NB4 (cell line): ENCODE measurements at regions not wholly inside any gene's neighbourhood (a gene's known extent, or its start where the extent isn't known, plus 50 kb on each side); places are given as distances from the start of the nearest gene placed in this dataset.
"Not testable (repeated sequence)": the region's sequence is repeated elsewhere in the genome, so short reads cannot be mapped to it uniquely, and the experiment has no call there.

Source experiments
- DNase-seq: peaks from one replicate; pipeline ENCODE4 v3.0.0; 2010; ENCODE audit warnings: low read depth
- H3K4me3 ChIP-seq: one replicate; pipeline ENCODE4 v1.5.1; 2011; ENCODE audit warnings: mild to moderate bottlenecking, low read depth, low read length, moderate library complexity
- MYC ChIP-seq: IDR thresholded peaks from 2 replicates; pipeline ENCODE4 v1.6.1; 2011; ENCODE audit warnings: low read depth, low read length
- POLR2A ChIP-seq: IDR thresholded peaks from 2 replicates; pipeline ENCODE4 v1.6.1; 2011; ENCODE audit warnings: mild to moderate bottlenecking; ENCODE audit not compliant: insufficient read length; ENCODE audit errors: extremely low read depth
- TF ChIP-seq, protein P1 (sequence below): IDR thresholded peaks from 2 replicates; pipeline ENCODE4 v1.6.1; 2011; ENCODE audit warnings: low read depth, low read length
- TF ChIP-seq, protein P2 (sequence below): IDR thresholded peaks from one replicate; pipeline ENCODE4 v1.5.1; 2012; ENCODE audit warnings: low read depth, low read length

DNA sequence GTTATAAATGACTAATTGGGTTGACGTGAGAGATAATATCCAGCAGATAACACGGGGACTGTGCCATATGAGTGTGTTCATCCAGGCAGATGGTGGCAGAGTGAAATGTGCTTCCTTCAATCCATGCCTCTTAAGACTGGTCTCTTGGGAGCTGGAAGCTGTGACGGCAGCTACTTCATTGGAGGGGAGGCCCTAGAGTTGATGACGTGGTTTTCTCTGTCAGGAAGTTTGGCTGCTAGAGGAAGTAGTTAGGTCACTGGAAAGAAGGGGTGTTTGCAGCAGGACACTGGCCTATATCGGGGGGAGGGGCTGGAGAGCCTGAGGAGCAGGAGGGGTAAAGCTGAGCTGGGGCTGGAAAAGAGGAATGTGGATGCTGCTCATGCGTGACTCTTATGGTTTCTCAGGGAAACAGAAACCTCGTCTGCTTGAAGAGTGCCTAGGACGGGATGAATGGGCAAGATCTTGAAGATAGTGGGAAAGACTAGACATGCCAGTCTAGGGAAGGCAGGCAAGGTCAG, 3051.6 kb downstream of the RPIA start:
- DNase-seq, result peak; percentile 5
- not testable (repeated sequence) for H3K4me3 ChIP-seq

DNA sequence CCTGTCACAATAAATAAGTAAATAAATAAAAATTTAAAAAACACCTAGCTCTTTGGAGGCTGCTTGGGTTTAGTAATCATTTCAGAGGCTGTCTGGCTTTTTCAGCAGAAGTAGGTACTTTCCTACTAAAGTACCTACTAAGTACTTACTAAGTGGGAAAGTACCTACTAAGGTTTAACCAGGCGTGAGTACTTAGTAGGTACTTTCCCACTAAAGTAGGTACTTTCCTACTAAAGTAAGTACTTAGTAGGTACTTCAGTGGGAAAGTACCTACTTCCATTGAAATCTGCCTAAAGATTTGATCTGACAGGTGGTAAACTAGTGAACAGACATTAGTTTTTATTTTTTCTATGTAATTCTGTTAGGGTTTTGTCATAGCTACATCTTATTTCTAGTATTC, 3052.4 kb downstream of the RPIA start:
- not testable (repeated sequence) for DNase-seq, H3K4me3 ChIP-seq

DNA sequence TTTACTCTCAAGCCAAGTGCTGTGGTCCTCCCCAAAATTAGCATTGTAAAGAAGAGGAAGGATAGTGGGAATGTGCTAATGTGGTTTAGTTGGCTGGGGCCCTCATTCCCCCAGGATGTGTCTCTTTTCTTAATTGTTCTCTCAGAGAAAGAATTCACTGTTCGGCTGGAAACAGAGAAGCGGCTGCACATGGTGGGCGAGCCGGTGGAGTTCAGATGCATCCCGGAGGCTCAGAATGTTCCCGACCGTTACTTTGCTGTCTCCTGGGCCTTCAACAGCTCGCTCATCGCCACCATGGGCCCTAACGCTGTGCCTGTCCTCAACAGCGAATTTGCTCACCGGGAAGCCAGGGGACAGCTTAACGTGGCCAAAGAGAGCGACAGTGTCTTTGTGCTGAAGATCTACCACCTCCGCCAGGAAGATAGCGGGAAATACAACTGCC, 3053.2 kb downstream of the RPIA start:
- not testable (repeated sequence) for DNase-seq, H3K4me3 ChIP-seq

DNA sequence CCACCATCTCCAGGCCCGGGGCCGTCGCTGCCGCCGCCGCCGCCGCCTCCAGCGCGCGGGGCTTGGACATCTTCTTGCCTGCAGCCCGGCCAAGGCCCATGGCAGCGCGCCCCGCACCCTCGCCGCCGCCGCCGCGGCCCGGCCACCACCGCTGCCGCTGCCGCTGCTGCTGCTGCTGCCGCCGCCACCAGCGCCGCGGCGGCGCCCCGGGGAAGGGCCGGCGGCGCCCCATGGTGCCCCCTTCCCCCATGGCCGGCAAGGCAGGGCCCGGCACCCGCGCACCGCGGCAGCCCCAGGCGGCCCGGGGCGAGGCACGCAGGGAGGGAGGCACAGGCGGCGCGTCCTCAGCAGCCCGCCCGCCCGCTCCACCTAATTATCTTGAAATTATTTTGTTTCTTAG, 3057.4 kb downstream of the RPIA start:
- no peak overlapping the region for H3K4me3 ChIP-seq
- no peak for DNase-seq
- TF ChIP-seq, protein P1, sequence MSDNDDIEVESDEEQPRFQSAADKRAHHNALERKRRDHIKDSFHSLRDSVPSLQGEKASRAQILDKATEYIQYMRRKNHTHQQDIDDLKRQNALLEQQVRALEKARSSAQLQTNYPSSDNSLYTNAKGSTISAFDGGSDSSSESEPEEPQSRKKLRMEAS, result no peak
- TF ChIP-seq POLR2A (no peak), MYC (no peak)
- TF ChIP-seq, protein P2, sequence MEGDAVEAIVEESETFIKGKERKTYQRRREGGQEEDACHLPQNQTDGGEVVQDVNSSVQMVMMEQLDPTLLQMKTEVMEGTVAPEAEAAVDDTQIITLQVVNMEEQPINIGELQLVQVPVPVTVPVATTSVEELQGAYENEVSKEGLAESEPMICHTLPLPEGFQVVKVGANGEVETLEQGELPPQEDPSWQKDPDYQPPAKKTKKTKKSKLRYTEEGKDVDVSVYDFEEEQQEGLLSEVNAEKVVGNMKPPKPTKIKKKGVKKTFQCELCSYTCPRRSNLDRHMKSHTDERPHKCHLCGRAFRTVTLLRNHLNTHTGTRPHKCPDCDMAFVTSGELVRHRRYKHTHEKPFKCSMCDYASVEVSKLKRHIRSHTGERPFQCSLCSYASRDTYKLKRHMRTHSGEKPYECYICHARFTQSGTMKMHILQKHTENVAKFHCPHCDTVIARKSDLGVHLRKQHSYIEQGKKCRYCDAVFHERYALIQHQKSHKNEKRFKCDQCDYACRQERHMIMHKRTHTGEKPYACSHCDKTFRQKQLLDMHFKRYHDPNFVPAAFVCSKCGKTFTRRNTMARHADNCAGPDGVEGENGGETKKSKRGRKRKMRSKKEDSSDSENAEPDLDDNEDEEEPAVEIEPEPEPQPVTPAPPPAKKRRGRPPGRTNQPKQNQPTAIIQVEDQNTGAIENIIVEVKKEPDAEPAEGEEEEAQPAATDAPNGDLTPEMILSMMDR, result no peak

DNA sequence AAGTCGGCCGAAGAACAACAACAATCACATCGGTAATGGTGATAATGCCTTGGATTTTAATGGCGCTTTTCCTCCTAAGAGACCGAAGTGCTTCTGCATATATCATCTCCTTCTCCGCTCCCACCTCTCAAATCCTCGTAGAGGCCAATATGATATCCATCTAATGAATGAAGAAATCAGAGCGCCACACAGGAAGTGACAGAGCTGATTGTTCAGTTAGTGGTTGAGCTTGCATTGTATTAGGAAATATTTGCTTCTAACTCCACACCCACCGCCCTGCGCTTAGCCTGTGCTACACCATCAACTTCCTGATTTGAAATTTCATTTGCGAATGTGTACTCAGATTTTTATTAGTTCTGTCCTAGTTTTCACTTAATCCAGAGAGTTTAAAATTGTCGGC, 3058.2 kb downstream of the RPIA start:
- not testable (repeated sequence) for H3K4me3 ChIP-seq
- DNase-seq, result peak; percentile 54

DNA sequence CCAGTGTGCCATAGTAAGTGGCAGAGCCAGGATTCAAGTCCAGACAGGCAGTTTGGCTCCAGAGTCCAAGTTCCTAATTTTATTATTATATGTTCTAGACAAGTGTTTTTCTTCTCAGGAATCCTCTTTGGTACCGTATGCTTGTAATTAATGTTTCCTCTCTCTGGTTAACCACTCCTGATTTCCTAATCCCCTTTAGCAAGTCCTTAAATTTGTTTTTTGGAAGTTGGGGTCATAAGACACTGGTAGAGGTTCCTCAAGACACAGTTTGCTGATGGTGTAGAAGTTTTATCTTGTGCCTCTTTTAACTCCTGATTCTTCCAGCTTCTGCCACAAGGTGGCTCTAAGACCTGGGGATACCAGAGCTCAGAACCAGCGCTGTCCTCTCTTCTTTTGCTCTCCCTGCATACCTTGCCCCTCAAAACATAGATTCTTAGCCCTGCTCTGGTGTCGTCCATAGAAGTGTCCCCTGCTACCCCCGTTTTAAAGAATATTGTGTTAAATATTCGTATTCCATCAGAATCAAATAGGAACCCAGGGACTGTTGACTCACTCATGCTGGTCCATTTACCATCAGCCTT, 3068.0 kb downstream of the RPIA start:
- H3K4me3 ChIP-seq, DNase-seq: not testable (repeated sequence)
- TF ChIP-seq, protein P2, result peak; percentile 2

DNA sequence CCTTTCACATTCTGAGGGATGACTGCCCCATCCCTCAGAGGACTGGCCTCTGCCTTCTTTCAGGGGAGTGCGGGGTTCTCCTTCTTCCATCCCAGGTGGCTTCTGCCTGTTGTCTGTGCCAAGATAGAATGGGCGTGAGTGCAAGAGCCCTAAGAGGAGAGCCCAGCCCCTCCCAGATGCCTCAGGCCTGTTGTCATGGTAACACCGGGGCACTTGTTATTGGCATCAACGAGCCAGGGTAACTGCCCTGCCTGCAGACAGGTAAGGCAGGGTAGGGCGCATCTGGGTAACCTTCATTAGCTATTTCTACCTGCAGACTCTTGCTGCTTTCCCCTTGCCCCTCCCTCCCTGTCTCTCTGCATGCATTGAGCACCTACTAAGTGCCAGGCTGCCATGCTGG, 3069.2 kb downstream of the RPIA start:
- DNase-seq, H3K4me3 ChIP-seq: not testable (repeated sequence)

DNA sequence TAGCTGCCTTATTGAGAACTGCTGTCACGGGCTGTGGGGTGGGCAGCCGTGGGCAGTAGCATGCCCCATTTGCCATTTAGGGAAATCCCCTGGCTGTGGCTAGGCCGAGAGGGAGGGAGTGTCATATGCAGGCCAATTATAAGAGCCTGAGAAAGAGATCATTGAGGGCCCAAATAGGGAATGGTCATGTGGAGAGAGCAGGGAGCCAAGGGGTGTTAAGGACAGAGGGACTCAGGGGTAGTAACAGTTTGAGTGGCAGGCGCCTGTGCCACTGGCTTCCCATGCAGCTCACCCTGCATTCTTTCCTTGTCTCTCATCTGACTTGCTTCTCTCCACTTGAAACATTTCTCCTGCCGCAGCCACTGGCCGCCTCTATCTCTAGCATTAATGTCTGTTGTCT, 3070.8 kb downstream of the RPIA start:
- DNase-seq, H3K4me3 ChIP-seq: not testable (repeated sequence)

DNA sequence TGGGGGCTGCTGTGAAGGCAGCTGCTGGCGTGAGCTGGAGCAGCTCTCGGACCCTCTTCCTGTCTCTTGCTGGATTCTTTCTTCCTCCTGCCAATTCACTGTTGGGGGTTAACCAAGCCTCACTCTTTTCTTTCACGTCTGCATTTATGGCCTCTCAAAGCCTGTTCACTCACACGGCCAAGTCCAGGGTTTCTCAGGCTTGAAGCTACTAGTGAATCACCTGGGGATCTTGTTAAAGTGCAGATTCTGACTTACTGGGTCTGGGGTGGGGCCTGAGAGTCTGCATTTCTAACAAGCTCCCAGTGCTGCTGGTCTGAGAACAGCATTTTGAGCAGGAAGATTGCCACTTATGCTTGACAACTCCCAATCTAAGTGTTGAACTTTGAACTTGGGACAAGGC, 3072.2 kb downstream of the RPIA start:
- H3K4me3 ChIP-seq, DNase-seq: not testable (repeated sequence)

DNA sequence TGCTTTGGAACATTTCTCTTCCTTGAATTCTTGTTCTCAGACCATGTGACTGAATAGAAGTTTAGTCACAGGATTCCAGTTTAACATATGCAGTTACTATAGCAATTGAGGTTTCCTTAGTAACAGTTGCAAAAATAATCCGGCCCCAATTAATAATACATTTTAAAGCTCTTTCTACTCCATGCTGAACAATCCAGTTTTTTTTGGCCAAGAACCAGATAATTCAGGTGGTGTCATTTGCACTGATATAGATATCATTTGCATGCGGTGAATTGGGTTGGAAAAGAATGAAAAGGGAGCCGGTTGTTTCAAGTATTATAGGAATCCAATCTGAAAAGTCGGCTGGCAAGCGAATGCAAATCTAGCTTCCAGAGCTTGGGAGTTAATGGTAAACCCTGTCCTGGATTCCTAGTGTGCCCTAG, 3073.1 kb downstream of the RPIA start:
- DNase-seq, H3K4me3 ChIP-seq: not testable (repeated sequence)

DNA sequence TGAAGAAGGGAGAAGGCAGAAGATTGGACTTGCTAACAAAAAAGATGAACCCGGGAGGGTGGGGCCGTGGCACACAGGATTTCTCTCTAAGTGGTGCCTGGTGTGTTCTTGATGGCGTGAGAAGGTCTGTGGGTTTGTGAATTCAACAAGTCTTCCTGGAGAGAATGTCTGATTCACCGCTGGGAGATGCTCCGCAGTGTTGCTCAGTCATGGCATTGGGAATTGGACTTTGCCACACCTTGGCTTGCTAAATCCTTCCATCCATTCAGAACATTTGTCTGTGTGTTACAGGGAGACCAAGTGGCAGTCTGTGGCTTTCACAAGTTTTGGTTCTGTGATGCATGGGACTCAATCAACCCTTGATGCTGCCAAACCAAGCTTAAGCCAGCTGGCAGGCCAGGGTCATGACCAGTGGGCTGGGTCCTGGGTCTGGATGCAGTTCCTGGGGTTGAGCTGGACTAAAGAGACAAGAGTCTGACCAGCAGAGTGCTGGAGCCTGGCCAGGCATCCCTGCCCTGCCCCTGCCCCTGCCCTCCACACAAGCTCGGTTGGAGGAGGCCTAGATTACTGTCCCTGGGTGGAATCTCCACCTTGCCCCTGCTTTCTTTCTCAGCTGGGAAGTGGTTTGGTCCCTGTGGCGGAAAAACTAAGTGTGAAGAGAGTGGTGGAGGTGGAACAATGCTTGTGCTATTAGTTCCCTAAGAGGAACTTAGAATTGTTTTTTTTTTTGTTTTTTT, 3073.7 kb downstream of the RPIA start:
- not testable (repeated sequence) for DNase-seq, H3K4me3 ChIP-seq

DNA sequence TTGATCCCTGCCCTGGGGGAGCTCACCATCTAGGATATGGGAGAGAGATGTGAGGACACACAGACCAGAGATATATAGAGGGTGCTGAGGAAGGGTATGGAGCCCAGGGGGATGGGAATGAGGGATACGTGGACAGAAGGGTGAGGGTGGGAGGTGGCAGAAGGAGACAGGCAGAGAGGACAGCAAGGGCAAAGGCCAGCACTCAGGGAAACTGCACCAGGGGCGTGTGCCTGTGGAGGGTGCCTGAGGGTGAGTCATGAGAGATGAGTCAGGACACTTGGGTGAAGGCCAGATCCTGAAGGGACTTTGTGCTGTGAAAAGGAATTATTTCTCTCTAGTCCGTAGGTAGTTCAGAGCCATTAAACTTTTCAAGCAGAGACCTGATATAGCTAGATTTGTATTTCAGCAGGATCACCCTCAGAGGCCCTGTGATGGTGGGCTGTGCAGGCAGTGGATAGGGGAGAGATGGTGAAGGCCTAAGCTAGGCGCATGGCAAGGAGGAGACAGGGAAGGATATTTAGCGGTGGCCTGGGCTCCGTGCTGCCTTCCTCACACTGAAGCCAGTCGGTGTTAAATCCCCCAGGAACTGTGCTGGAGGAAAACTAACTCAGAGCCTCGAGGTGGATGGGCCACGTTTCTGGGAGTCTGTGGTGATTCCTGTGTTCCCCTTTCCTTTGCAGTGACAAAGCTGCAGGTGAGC, 3075.0 kb downstream of the RPIA start:
- peak; percentile 45 for DNase-seq
- not testable (repeated sequence) for H3K4me3 ChIP-seq

DNA sequence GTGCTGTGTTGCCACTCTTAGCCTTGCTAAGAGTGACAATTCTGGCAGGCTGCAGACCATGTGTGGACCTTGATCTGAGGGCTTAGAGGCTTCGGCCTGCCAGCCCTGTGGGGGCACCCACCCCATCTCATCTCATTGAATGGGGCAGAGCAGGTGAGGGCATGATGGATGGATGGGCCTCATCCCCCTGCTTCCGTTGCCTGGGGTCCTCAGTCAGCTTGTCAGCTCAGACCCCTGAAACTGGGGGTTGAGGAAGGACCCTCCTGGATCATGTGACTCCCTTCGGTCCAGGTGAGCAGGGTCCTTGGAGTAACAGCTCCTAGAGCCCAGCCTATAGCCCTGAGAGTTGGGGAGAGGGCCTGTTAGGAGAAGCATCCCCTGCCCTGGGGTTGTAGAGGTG, 3076.8 kb downstream of the RPIA start:
- not testable (repeated sequence) for DNase-seq, H3K4me3 ChIP-seq

DNA sequence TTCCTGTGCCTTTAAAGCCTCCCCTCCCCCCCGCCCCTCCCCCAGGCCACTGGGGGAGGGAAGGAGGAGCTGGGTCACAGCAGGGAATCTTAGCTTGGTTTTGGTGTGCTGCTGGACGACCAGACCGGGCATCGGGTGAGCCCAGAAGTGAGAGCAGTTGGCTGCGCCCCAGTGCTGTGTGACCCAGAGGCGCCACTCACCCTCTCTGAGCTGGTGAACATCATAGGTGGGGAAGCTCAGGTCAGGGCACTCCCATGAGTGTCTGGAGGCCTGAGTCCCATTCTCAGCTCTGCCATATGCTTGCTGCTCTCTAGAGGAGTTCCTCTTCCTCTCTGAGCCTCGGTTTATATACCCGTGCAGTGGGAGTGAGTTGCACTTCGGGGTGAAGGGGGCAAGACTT, 3077.5 kb downstream of the RPIA start:
- H3K4me3 ChIP-seq, result not testable (repeated sequence)
- DNase-seq, result peak; percentile 25

DNA sequence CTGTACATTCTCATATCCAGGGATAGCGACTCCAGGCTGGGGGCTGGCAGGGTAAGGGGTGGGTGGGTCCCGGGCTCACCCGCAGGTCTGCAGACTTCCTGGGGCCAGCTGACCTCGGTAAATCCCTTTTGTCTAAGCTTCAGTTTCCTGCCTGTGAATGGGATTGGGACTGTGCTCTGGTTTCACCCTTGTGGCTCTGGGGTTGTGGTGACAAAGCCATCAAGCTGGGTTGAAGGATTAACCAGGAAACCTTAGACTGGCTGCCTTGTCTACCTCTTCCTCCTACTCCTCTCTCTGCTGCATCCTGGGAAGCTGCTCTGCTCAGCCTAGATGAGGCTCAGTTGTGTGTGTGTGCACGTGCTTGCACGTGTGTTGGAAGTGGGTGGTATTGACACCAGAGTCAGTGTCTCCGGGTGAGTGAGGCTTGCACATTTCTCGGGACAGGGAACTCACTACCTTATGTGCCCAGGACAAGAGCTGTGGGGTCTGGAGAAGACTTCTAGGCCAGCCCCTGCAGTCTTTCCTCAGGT, 3078.6 kb downstream of the RPIA start:
- DNase-seq, H3K4me3 ChIP-seq: not testable (repeated sequence)

DNA sequence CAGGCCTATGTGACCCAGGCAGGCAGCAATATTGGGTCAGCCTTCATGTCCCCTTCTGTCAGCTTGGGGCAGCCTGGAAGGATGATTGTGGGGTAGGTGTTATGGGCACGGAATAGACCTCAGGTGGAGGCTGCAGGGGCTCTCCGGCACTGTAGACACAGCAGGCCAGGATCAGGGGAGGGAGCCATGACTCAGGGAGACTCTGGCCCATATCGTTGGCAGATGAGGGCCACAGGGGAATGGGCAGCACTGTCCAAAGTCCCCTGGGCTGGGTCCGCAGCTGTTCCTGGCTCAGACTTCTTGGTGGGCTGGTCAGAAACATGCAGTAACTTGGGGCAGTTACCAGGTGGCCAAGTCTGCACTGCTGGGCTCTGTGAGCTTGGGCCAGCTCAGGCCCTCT, 3080.1 kb downstream of the RPIA start:
- not testable (repeated sequence) for DNase-seq, H3K4me3 ChIP-seq
